ENCODE measurements at regions not wholly inside any gene's neighbourhood (a gene's known extent, or its start where the extent isn't known, plus 50 kb on each side); places are given as distances from the start of the nearest gene placed in this dataset.

- Histone ChIP-seq H3K27ac (no peak overlapping the region), H3K27me3 (no peaks in the 10 kb centered on the region), H3K36me3 (no peaks in the 10 kb centered on the region), H3K9me3 (peaks cover 0 to 18% of the 10 kb centered on the region in 2 donors), H3K4me3 (no peak overlapping the region), H3K4me1 (peaks cover 0 to 22% of the 10 kb centered on the region in 2 donors)
- TF ChIP-seq CTCF (IDR thresholded peaks at IDR 0.05) = no peak
- no peak for DNase-seq
- intact Hi-C loops (cut with DNase I) = no loop called here
- no peak for ATAC-seq
These were observed 78.9 kb upstream of the RESF1 start for GRCh38 chr12:31880340-31880739.

DNA sequence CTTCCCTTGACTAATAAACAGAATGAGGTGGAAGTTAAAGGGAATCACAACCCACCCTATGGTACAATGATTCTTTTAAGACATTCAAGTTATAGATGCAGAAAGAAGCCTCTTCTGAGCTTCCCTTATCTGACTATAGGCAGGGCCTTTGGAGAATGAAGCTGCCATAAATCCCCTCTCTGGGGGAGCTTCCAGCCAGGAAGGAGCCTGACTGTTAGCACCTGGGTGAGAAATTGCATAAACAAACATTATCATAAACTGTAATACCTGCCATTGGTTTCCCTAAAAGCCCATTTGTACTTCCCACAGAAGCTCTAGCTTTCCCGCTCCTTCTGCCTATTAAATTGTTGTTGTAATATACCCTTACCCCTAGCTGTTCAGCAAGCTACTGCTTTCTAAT, 81.3 kb upstream of the RESF1 start:
- intact Hi-C loops (cut with DNase I) = no loop called here
- H3K4me1 ChIP-seq = peaks cover 0 to 34% of the 10 kb centered on the region in 2 donors
- TF ChIP-seq CTCF (IDR thresholded peaks at IDR 0.05) = no peak
- H3K9me3 ChIP-seq = peaks cover 0 to 10% of the 10 kb centered on the region in 2 donors
- no peak overlapping the region for H3K4me3 ChIP-seq
- H3K27ac ChIP-seq = peak overlapping the region in 1 of 2 donors; percentile 3
- no peaks in the 10 kb centered on the region for H3K27me3 ChIP-seq
- no peaks in the 10 kb centered on the region for H3K36me3 ChIP-seq
- ATAC-seq (no peak), DNase-seq (no peak)

GRCh38 chr12:31876568-31877424, 82.4 kb upstream of the RESF1 start:
- DNase-seq (peak in 1 of 4 donors; percentile 59), ATAC-seq (peak; percentile 45)
- H3K27me3 ChIP-seq = no peaks in the 10 kb centered on the region
- peaks cover 0 to 34% of the 10 kb centered on the region in 2 donors for H3K4me1 ChIP-seq
- peaks cover 0 to 7% of the 10 kb centered on the region in 2 donors for H3K9me3 ChIP-seq
- peak overlapping the region in 1 of 2 donors; percentile 59 for H3K27ac ChIP-seq
- no peak overlapping the region for H3K4me3 ChIP-seq
- H3K36me3 ChIP-seq = no peaks in the 10 kb centered on the region
- TF ChIP-seq CTCF (IDR thresholded peaks at IDR 0.05) = no peak
- intact Hi-C loops (cut with DNase I) = no loop called here

DNA sequence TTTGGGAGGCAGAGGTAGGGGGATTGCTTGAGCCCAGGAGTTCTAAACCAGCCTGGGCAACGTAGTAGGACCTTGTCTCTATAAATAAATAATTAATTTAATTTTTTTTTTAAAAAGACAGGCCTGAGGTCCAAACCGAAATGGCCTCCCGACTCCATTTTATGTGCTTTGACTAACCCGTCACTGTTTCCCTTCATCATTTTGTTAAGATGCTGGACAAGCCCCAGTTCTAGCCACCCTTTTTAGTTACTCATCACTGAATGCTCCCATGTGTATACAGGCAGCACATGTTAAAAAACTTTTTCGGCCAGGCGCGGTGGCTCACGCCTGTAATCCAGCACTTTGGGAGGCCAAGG, 83.6 kb upstream of the RESF1 start:
- H3K27me3 ChIP-seq = no peaks in the 10 kb centered on the region
- no peaks in the 10 kb centered on the region for H3K36me3 ChIP-seq
- intact Hi-C loops (cut with DNase I) = no loop called here
- no peak overlapping the region for H3K4me3 ChIP-seq
- peaks cover 0 to 34% of the 10 kb centered on the region in 2 donors for H3K4me1 ChIP-seq
- peak overlapping the region in 1 of 2 donors; percentile 74 for H3K27ac ChIP-seq
- no peak for ATAC-seq
- TF ChIP-seq CTCF (IDR thresholded peaks at IDR 0.05) = no peak
- peaks cover 0 to 3% of the 10 kb centered on the region in 2 donors for H3K9me3 ChIP-seq
- DNase-seq = no peak

GRCh38 chr12:31874961-31875608, 84.1 kb upstream of the RESF1 start:
- Histone ChIP-seq H3K36me3 (no peaks in the 10 kb centered on the region), H3K27me3 (no peaks in the 10 kb centered on the region), H3K27ac (peak overlapping the region; percentile 42 to 74), H3K4me1 (peaks cover 0 to 34% of the 10 kb centered on the region in 2 donors), H3K9me3 (peaks cover 0 to 3% of the 10 kb centered on the region in 2 donors), H3K4me3 (no peak overlapping the region)
- intact Hi-C loops (cut with DNase I) = no loop called here
- TF ChIP-seq CTCF (IDR thresholded peaks at IDR 0.05) = no peak
- peak in 3 of 4 donors; percentile 15 to 82 (median 58) for DNase-seq
- peak; percentile 81 for ATAC-seq
